GM12874 (cell line): ENCODE measurements at regions not wholly inside any gene's neighbourhood (a gene's known extent, or its start where the extent isn't known, plus 50 kb on each side); places are given as distances from the start of the nearest gene placed in this dataset.

ENCODE experiments used
- CTCF ChIP-seq: IDR thresholded peaks from 2 replicates; pipeline ENCODE4 v1.5.1; 2011; ENCODE audit warnings: low read depth, mild to moderate bottlenecking, control low read depth, low read length, moderate library complexity; ENCODE audit not compliant: insufficient read depth

GRCh38 chr11:90784241-90784814 is 561.5 kb upstream of the CHORDC1 start:
- no peak for TF ChIP-seq CTCF

GRCh38 chr11:90783111-90783510 is 560.3 kb upstream of the CHORDC1 start:
- TF ChIP-seq CTCF, result no peak

GRCh38 chr11:90779098-90779497 is 556.2 kb upstream of the CHORDC1 start:
- TF ChIP-seq CTCF, result no peak

GRCh38 chr11:90775567-90776165 is 552.8 kb upstream of the CHORDC1 start:
- no peak for TF ChIP-seq CTCF

GRCh38 chr11:90774727-90775566 is 552.1 kb upstream of the CHORDC1 start:
- no peak for TF ChIP-seq CTCF

GRCh38 chr11:90770007-90770406 is 547.2 kb upstream of the CHORDC1 start:
- TF ChIP-seq CTCF, result no peak

- TF ChIP-seq CTCF, result no peak
Observed at GRCh38 chr11:90766121-90766520, 543.3 kb upstream of the CHORDC1 start.
